GM18498 (cell line): ENCODE measurements at regions not wholly inside any gene's neighbourhood (a gene's known extent, or its start where the extent isn't known, plus 50 kb on each side); places are given as distances from the start of the nearest gene placed in this dataset.

Source experiments
- ATAC-seq: cut with Tn5 transposase; IDR thresholded peaks from one replicate; pipeline ENCODE4 v1.9.1; 2021; ENCODE audit warnings: mild to moderate bottlenecking, moderate library complexity; ENCODE audit not compliant: unreplicated experiment

- ATAC-seq: no peak
Observed at GRCh38 chr6:22394691-22395090, 97.9 kb upstream of the PRL start.

- ATAC-seq: no peak
Observed at GRCh38 chr6:22399693-22400092, 102.9 kb upstream of the PRL start.

GRCh38 chr6:22401206-22401605, 104.4 kb upstream of the PRL start:
- no peak for ATAC-seq

GRCh38 chr6:22401932-22402331, 105.1 kb upstream of the PRL start:
- no peak for ATAC-seq

GRCh38 chr6:22409486-22409885, 112.7 kb upstream of the PRL start:
- ATAC-seq: no peak

GRCh38 chr6:22411376-22412105, 114.7 kb upstream of the PRL start:
- ATAC-seq: no peak

- ATAC-seq: no peak
Observed at GRCh38 chr6:22412994-22413393, 116.2 kb upstream of the PRL start.

GRCh38 chr6:22413681-22414311, 117.0 kb upstream of the PRL start:
- no peak for ATAC-seq

- no peak for ATAC-seq
Observed at GRCh38 chr6:22418714-22419113, 121.9 kb upstream of the PRL start.

GRCh38 chr6:22421198-22421597, 124.4 kb upstream of the PRL start:
- no peak for ATAC-seq

- ATAC-seq: no peak
Observed at GRCh38 chr6:22424196-22424595, 127.4 kb upstream of the PRL start.

GRCh38 chr6:22432060-22432459, 135.2 kb upstream of the PRL start:
- no peak for ATAC-seq

GRCh38 chr6:22433745-22434144, 135.6 kb upstream of the HDGFL1 start:
- ATAC-seq: no peak

GRCh38 chr6:22435151-22435550, 134.2 kb upstream of the HDGFL1 start:
- ATAC-seq: no peak

GRCh38 chr6:22436134-22436533, 133.2 kb upstream of the HDGFL1 start:
- ATAC-seq: no peak

- no peak for ATAC-seq
Observed at GRCh38 chr6:22437665-22438064, 131.7 kb upstream of the HDGFL1 start.

GRCh38 chr6:22442826-22443225, 126.5 kb upstream of the HDGFL1 start:
- ATAC-seq: no peak

GRCh38 chr6:22444330-22444729, 125.0 kb upstream of the HDGFL1 start:
- ATAC-seq: no peak

- ATAC-seq: no peak
Observed at GRCh38 chr6:22445946-22446345, 123.4 kb upstream of the HDGFL1 start.

GRCh38 chr6:22447249-22448196, 121.8 kb upstream of the HDGFL1 start:
- no peak for ATAC-seq

- ATAC-seq: no peak
Observed at GRCh38 chr6:22448291-22448711, 121.1 kb upstream of the HDGFL1 start.

- ATAC-seq: no peak
Observed at GRCh38 chr6:22451962-22452361, 117.4 kb upstream of the HDGFL1 start.
